ENCODE measurements at regions not wholly inside any gene's neighbourhood (a gene's known extent, or its start where the extent isn't known, plus 50 kb on each side); places are given as distances from the start of the nearest gene placed in this dataset.

- TF ChIP-seq CTCF (IDR thresholded peaks at IDR 0.05): no peak
- TF ChIP-seq EP300 (IDR thresholded peaks at IDR 0.05): no peak
Measured at GRCh38 chr4:120327276-120327675, 260.6 kb upstream of the MAD2L1 start.

Data from ovary (tissue), 3 donors.